ENCODE measurements at regions not wholly inside any gene's neighbourhood (a gene's known extent, or its start where the extent isn't known, plus 50 kb on each side); places are given as distances from the start of the nearest gene placed in this dataset.

- no peak overlapping the region for H3K4me3 Mint-ChIP-seq (ENCODE audit: unreplicated experiment)
- peaks cover 4% of the 10 kb centered on the region for H3K27me3 Mint-ChIP-seq (ENCODE audit: unreplicated experiment)
- no peak for TF ChIP-seq CTCF (IDR thresholded peaks at IDR 0.05; ENCODE audit: unreplicated experiment)
- peaks cover 7% of the 10 kb centered on the region for H3K9me3 Mint-ChIP-seq (ENCODE audit: unreplicated experiment)
- no peak overlapping the region for H3K27ac Mint-ChIP-seq (ENCODE audit: unreplicated experiment)
- DNase-seq (ENCODE audit: low spot score): no peak
- H3K4me1 Mint-ChIP-seq (ENCODE audit: unreplicated experiment): no peaks in the 10 kb centered on the region
- H3K36me3 Mint-ChIP-seq (ENCODE audit: low read depth, unreplicated experiment): no peaks in the 10 kb centered on the region
These were observed 124.3 kb downstream of the ETS2 start for GRCh38 chr21:38930066-38930465.

- peaks cover 7% of the 10 kb centered on the region for H3K9me3 Mint-ChIP-seq (ENCODE audit: unreplicated experiment)
- H3K4me1 Mint-ChIP-seq (ENCODE audit: unreplicated experiment): no peaks in the 10 kb centered on the region
- DNase-seq (ENCODE audit: low spot score): no peak
- no peaks in the 10 kb centered on the region for H3K36me3 Mint-ChIP-seq (ENCODE audit: low read depth, unreplicated experiment)
- no peak overlapping the region for H3K27ac Mint-ChIP-seq (ENCODE audit: unreplicated experiment)
- peaks cover 4% of the 10 kb centered on the region for H3K27me3 Mint-ChIP-seq (ENCODE audit: unreplicated experiment)
- TF ChIP-seq CTCF (IDR thresholded peaks at IDR 0.05; ENCODE audit: unreplicated experiment): no peak
- H3K4me3 Mint-ChIP-seq (ENCODE audit: unreplicated experiment): no peak overlapping the region
These were observed 123.9 kb downstream of the ETS2 start for GRCh38 chr21:38929652-38930051.

GRCh38 chr21:38929142-38929541 lies 123.4 kb downstream of the ETS2 start:
- Mint-ChIP-seq H3K4me3 (ENCODE audit: unreplicated experiment) (no peak overlapping the region), H3K27me3 (ENCODE audit: unreplicated experiment) (peaks cover 4% of the 10 kb centered on the region), H3K36me3 (ENCODE audit: low read depth, unreplicated experiment) (no peaks in the 10 kb centered on the region), H3K9me3 (ENCODE audit: unreplicated experiment) (peaks cover 7% of the 10 kb centered on the region), H3K27ac (ENCODE audit: unreplicated experiment) (no peak overlapping the region), H3K4me1 (ENCODE audit: unreplicated experiment) (no peaks in the 10 kb centered on the region)
- no peak for DNase-seq (ENCODE audit: low spot score)
- TF ChIP-seq CTCF (IDR thresholded peaks at IDR 0.05; ENCODE audit: unreplicated experiment): no peak

DNA sequence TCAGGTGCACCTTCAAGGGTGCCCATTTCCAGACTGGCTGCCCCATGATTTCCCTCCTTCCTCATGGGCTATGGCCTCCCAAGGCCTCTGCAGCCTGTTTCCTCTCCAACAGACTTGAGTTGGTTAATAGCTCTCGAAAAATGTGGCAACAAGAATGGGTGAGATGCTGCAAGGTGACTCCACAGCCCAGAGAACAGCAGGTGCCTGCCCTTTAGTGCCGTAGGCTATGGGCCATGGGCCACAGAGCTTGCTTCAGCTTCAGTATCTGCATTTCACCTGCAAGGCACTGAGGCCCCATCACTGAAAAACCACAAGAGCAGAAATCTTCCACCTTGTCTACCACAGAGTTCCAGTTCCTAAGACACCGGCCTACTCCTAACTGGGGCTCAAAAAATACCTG lies 122.0 kb downstream of the ETS2 start:
- no peak for DNase-seq (ENCODE audit: low spot score)
- no peak for TF ChIP-seq CTCF (IDR thresholded peaks at IDR 0.05; ENCODE audit: unreplicated experiment)
- Mint-ChIP-seq H3K27ac (ENCODE audit: unreplicated experiment) (no peak overlapping the region), H3K4me3 (ENCODE audit: unreplicated experiment) (no peak overlapping the region), H3K4me1 (ENCODE audit: unreplicated experiment) (no peaks in the 10 kb centered on the region), H3K27me3 (ENCODE audit: unreplicated experiment) (peaks cover 2% of the 10 kb centered on the region), H3K9me3 (ENCODE audit: unreplicated experiment) (peaks cover 7% of the 10 kb centered on the region), H3K36me3 (ENCODE audit: low read depth, unreplicated experiment) (no peaks in the 10 kb centered on the region)

GRCh38 chr21:38925923-38926322 lies 120.2 kb downstream of the ETS2 start:
- H3K4me1 Mint-ChIP-seq (ENCODE audit: unreplicated experiment): no peaks in the 10 kb centered on the region
- no peak for TF ChIP-seq CTCF (IDR thresholded peaks at IDR 0.05; ENCODE audit: unreplicated experiment)
- H3K36me3 Mint-ChIP-seq (ENCODE audit: low read depth, unreplicated experiment): no peaks in the 10 kb centered on the region
- DNase-seq (ENCODE audit: low spot score): no peak
- no peak overlapping the region for H3K4me3 Mint-ChIP-seq (ENCODE audit: unreplicated experiment)
- H3K27ac Mint-ChIP-seq (ENCODE audit: unreplicated experiment): no peak overlapping the region
- H3K9me3 Mint-ChIP-seq (ENCODE audit: unreplicated experiment): peaks cover 7% of the 10 kb centered on the region
- H3K27me3 Mint-ChIP-seq (ENCODE audit: unreplicated experiment): peaks cover 2% of the 10 kb centered on the region
